Transverse colon (tissue), 4 donors: ENCODE measurements at regions not wholly inside any gene's neighbourhood (a gene's known extent, or its start where the extent isn't known, plus 50 kb on each side); places are given as distances from the start of the nearest gene placed in this dataset.

Experiments used
- DNase-seq: peaks from one replicate; pipeline ENCODE4 v3.0.0-alpha.2; 2019
- H3K27ac ChIP-seq, 4 donors: fragments of 200-600 bp; sonication (generic); 2 replicates each; pipeline ENCODE4 v1.5.1; 2016 to 2018; ENCODE audit warnings: inconsistent platforms in 4 of 4
- H3K27me3 ChIP-seq: fragments of 200-600 bp; sonication (generic); 2 replicates; pipeline ENCODE4 v1.5.1; 2017; ENCODE audit warnings: inconsistent platforms
- H3K36me3 ChIP-seq, 4 donors: fragments of 200-600 bp; sonication (generic); 2 replicates each; pipeline ENCODE4 v1.5.1; 2017 to 2019; ENCODE audit warnings: inconsistent platforms in 4 of 4
- H3K4me1 ChIP-seq, 4 donors: fragments of 200-600 bp; sonication (generic); 2 replicates each; pipeline ENCODE4 v1.5.1; 2017 to 2020; ENCODE audit warnings: inconsistent platforms in 4 of 4
- H3K4me3 ChIP-seq, 4 donors: fragments of 200-600 bp; sonication (generic); 1 replicate in 1 of 4; 2 replicates in 3 of 4; pipeline versions ENCODE4 v1.5.1 to v1.6.1; 2017 to 2019; ENCODE audit warnings: inconsistent platforms in 4 of 4
- H3K9me3 ChIP-seq, 2 donors: fragments of 200-600 bp; sonication (generic); 2 replicates each; pipeline ENCODE4 v1.5.1; 2017 to 2019; ENCODE audit warnings: inconsistent platforms in 2 of 2
- EP300 ChIP-seq: sonication (generic); formaldehyde crosslinking; IDR thresholded peaks from one replicate; pipeline ENCODE4 v1.6.1; 2017; ENCODE audit warnings: antibody characterized with exemption, low read depth
- POLR2A ChIP-seq: fragments of 450-650 bp; IDR thresholded peaks from one replicate; pipeline ENCODE4 v1.6.1; 2016; ENCODE audit warnings: antibody characterized with exemption, mild to moderate bottlenecking, moderate library complexity
- POLR2AphosphoS5 ChIP-seq, 3 donors: sonication (generic); formaldehyde crosslinking; IDR thresholded peaks; one replicate each; pipeline ENCODE4 v1.6.1; 2016; ENCODE audit warnings: antibody characterized with exemption in 3 of 3
- WGBS, 2 donors: methylation state at CpG; one replicate each; pipeline ENCODE4 v1.1.5; 2018; ENCODE audit warnings: low coverage in 1 of 2; 5-methylcytosine and 5-hydroxymethylcytosine counted together
- in situ Hi-C, 4 donors: fragments of 200-750 bp; cut with MboI; loops; one replicate each; pipeline versions ENCODE4 v1.15.0 to v1.15.1; 2017; ENCODE audit warnings: low sequenced_read_pairs in 3 of 4, low pct_ligation_motif_present in 1 of 4, low pct_unique_long_range_greater_than_20kb in 1 of 4
- intact Hi-C: fragments of 100-400 bp; cut with DNase I; formaldehyde crosslinking; loops from one replicate; pipeline ENCODE4 v1.15.1; 2023; ENCODE audit warnings: low total_unique reads
- TF ChIP-seq, protein P1 (sequence below), 5 experiments: fragments of 200-600 bp in 3 of 5; fragments of 450-650 bp in 2 of 5; sonication (generic) in 3 of 5; IDR thresholded peaks; 1 replicate in 2 of 5; 2 replicates in 3 of 5; pipeline ENCODE4 v1.5.1; 2016 to 2017; ENCODE audit warnings: antibody characterized with exemption in 5 of 5, inconsistent platforms in 3 of 5, mild to moderate bottlenecking in 2 of 5, moderate library complexity in 1 of 5

DNA sequence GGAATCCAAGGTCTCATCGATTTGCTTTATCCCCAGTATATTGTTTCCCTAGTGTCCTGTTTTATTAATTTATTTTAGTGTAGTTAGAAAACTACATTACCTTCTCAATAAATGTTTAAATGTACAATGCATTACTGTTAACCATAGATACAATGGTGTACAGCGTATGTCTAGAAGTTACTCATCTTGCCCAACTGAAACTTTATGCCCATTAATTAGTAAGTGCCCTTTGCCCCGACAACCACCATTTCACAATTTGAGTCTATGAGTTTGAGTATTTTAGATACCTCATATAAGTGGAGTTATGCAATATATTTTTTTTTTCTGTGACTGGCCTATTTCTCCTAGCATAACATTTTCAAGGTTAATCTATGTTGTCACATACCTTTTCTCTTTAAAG lies 1343.0 kb upstream of the SLC39A10 start:
- no peak for DNase-seq
- H3K4me1 ChIP-seq, result no peaks in the 10 kb centered on the region
- in situ Hi-C loops, result no loop called here
- intact Hi-C loops, result no loop called here
- H3K27me3 ChIP-seq, result no peaks in the 10 kb centered on the region
- H3K36me3 ChIP-seq, result no peaks in the 10 kb centered on the region
- no peaks in the 10 kb centered on the region for H3K9me3 ChIP-seq
- 78 to 93% methylated on average over 3 of the region's 3 CpGs for WGBS, 2 donors
- TF ChIP-seq EP300 (no peak), POLR2A (no peak), POLR2AphosphoS5 (IDR thresholded peaks at IDR 0.05) (no peak)
- TF ChIP-seq, protein P1, sequence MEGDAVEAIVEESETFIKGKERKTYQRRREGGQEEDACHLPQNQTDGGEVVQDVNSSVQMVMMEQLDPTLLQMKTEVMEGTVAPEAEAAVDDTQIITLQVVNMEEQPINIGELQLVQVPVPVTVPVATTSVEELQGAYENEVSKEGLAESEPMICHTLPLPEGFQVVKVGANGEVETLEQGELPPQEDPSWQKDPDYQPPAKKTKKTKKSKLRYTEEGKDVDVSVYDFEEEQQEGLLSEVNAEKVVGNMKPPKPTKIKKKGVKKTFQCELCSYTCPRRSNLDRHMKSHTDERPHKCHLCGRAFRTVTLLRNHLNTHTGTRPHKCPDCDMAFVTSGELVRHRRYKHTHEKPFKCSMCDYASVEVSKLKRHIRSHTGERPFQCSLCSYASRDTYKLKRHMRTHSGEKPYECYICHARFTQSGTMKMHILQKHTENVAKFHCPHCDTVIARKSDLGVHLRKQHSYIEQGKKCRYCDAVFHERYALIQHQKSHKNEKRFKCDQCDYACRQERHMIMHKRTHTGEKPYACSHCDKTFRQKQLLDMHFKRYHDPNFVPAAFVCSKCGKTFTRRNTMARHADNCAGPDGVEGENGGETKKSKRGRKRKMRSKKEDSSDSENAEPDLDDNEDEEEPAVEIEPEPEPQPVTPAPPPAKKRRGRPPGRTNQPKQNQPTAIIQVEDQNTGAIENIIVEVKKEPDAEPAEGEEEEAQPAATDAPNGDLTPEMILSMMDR (IDR thresholded peaks at IDR 0.05), result no peak
- H3K27ac ChIP-seq, result no peak overlapping the region
- H3K4me3 ChIP-seq, result no peak overlapping the region

DNA sequence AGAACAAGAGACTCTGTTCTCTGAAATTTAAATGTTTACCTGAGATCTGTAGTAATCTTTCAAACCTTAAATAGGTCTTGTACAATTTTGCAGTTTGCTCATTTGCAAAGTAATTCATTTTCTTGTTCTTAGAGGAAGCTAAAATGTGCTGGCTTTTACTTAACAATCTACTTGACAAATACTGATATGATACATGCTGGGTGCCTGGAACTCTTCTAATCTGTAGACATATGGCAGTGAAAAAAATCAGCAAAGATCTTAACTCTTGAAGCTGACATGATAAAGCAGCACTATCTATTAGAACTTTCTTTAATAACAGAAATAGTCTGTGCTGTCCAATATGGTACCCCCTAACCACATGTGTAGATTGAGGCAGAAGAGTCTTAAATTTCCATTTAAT lies 1352.8 kb upstream of the SLC39A10 start:
- intact Hi-C loops, result no loop called here
- Histone ChIP-seq H3K36me3 (no peaks in the 10 kb centered on the region), H3K4me3 (no peak overlapping the region), H3K9me3 (no peaks in the 10 kb centered on the region), H3K4me1 (no peaks in the 10 kb centered on the region), H3K27ac (no peak overlapping the region), H3K27me3 (no peaks in the 10 kb centered on the region)
- DNase-seq, result no peak
- TF ChIP-seq POLR2A (no peak), POLR2AphosphoS5 (IDR thresholded peaks at IDR 0.05) (no peak), EP300 (no peak)
- TF ChIP-seq, protein P1 (IDR thresholded peaks at IDR 0.05), result no peak
- in situ Hi-C loops, result no loop called here

DNA sequence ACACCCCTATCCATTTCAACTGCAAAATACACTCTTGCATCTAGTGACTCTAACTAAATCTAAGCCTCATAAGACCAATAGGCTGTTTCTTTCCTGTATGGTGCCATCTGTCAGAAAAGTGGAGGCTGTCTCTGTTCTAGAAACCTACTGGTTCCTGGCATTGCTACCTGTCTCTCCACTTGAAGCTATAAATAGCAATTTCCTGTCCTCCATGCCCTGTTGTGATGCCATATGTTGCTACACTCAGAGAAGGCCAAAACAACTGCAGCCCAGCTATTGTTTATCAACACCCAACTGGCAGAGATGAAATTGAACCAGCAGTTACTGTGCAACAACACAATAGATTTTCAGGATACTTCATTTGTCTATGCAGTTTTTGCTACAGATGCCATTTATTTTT lies 1355.1 kb upstream of the SLC39A10 start:
- Histone ChIP-seq H3K27me3 (no peaks in the 10 kb centered on the region), H3K27ac (no peak overlapping the region), H3K4me1 (no peaks in the 10 kb centered on the region), H3K4me3 (no peak overlapping the region), H3K36me3 (no peaks in the 10 kb centered on the region), H3K9me3 (no peaks in the 10 kb centered on the region)
- intact Hi-C loops (no loop called here), in situ Hi-C loops (no loop called here)
- TF ChIP-seq, protein P1 (IDR thresholded peaks at IDR 0.05), result no peak
- no peak for TF ChIP-seq POLR2AphosphoS5 (IDR thresholded peaks at IDR 0.05)
- DNase-seq, result no peak

DNA sequence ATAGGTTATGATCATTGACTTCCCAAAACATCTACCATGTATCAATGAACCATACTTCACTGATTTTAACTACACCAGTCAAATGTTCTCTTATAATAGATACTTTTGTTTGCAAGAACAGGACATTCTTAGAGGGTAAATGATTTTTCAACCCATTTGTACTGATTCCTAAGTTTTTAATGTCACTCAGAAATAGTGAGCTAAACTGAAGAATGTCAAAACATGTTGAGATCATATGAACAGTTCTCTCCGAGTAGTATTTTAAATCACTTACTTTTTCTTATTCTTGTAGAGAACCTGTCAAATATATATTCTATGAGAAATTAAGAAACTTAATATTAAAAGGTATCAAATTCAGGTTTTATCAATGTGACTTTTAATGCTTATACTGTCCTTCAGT lies 1362.9 kb upstream of the SLC39A10 start:
- Histone ChIP-seq H3K4me1 (no peaks in the 10 kb centered on the region), H3K4me3 (no peak overlapping the region), H3K9me3 (no peaks in the 10 kb centered on the region), H3K27me3 (no peaks in the 10 kb centered on the region), H3K36me3 (no peaks in the 10 kb centered on the region), H3K27ac (no peak overlapping the region)
- WGBS, 2 donors, result 80 to 84% methylated on average over 1 of the region's 1 CpG
- in situ Hi-C loops (no loop called here), intact Hi-C loops (no loop called here)
- no peak for DNase-seq
- TF ChIP-seq POLR2A (no peak), POLR2AphosphoS5 (IDR thresholded peaks at IDR 0.05) (no peak), EP300 (no peak)
- TF ChIP-seq, protein P1 (IDR thresholded peaks at IDR 0.05), result no peak
